Inflammatory macrophage (primary cell): ENCODE measurements at regions not wholly inside any gene's neighbourhood (a gene's known extent, or its start where the extent isn't known, plus 50 kb on each side); places are given as distances from the start of the nearest gene placed in this dataset.

Source experiments
- DNase-seq, 2 donors: peaks; one replicate each; pipeline ENCODE4 v3.0.0-alpha.2; 2020 to 2022

DNA sequence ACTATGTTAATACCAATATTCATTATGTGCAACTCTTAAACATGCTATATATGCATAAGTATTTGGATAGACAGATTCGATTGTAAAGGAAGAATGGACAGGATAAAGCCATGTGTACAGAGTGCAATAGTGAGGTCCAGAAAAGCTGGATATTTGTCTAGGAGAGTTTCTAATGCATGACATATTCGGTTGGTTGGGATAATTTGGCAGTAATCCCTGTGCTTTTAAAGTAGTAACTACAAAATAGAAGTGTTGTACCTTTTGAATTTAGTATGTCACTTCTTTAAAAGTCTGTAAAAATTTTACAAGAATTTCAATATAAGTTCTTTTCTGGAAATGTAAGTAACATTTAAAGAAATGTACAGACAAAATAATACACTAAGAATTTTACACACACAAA, 774.5 kb downstream of the USP25 start:
- no peak for DNase-seq

GRCh38 chr21:16504766-16505165, 775.0 kb downstream of the USP25 start:
- DNase-seq = no peak

DNA sequence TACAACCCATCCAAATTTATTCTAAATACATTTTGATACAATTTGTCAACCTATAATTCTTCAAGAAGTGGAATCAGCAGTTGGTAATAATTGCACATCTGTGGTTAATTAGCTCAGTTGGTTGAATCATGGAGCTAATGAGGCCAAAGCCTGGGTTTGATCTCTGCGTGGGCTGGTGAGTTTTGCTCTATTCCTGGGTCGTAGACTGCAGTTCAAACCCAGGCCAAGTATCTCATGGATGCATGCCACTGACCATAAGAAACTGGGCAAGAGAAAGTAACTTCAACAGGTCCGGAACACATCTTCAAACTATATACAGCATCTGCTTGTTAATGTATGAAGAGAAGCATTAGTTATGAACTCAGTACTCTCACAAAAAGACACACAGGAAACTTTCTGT, 779.7 kb downstream of the USP25 start:
- no peak for DNase-seq

GRCh38 chr21:16514316-16514715, 784.5 kb downstream of the USP25 start:
- DNase-seq = no peak

GRCh38 chr21:16517383-16517782, 787.6 kb downstream of the USP25 start:
- no peak for DNase-seq

- no peak for DNase-seq
Measured at GRCh38 chr21:16519036-16519435, 789.3 kb downstream of the USP25 start.

DNA sequence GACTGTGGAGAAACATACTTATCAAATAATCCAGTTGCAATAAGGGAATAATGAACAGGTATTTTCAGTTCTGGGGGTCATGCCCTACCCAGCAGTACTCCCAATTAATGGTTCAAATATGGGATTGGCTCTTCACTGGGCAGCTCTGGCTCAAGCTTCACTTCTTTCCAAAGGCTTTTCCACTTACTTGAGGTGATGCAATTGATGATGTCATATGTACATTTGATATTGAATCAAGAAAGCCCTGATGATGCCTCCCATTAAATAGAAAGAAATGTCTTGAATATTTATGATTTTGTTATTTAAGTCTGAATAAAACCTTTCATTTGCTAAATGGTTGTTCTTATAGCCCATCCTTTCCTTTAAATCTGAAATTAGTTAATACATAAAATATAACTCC, 789.9 kb downstream of the USP25 start:
- DNase-seq = no peak

DNA sequence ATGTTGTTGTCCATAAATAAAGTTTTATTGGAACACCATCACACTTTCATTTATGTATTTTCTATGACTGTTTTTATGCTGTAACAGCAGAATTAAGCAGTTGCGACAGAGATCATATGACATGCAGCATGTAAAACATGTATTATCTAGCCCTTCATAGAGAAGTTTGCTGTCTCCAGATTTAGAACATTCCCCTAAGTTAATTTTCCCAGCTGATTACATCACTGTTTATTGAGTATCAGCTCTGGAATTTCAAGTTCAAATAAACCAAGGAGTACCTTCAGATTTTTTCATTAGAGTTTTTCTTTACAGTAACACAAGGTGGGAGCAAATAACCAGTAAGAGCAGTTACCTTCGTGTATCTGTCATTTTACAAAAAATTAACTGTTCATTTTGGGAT, 792.8 kb downstream of the USP25 start:
- no peak for DNase-seq

DNA sequence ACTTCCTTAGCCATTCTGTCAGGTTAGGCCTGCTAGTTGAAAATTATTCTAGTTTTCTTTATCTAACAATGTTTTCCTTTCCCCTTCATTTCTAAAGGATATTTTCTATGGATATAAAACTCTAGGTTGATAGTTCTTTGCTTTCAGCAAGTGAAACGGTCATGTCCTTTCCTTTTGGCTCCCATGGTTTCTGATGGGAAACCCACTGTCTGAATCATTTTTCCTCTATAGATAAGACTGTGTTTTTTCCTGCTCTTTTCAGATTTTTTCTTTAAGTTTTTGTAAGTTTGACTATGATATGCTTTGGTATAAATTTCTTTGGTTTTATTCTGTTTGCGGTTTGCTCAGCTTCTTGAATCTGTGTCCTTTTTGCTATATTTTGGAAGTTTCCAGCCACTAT, 800.9 kb downstream of the USP25 start:
- DNase-seq = no peak

- no peak for DNase-seq
Measured at GRCh38 chr21:16532840-16533239, 803.1 kb downstream of the USP25 start.

DNA sequence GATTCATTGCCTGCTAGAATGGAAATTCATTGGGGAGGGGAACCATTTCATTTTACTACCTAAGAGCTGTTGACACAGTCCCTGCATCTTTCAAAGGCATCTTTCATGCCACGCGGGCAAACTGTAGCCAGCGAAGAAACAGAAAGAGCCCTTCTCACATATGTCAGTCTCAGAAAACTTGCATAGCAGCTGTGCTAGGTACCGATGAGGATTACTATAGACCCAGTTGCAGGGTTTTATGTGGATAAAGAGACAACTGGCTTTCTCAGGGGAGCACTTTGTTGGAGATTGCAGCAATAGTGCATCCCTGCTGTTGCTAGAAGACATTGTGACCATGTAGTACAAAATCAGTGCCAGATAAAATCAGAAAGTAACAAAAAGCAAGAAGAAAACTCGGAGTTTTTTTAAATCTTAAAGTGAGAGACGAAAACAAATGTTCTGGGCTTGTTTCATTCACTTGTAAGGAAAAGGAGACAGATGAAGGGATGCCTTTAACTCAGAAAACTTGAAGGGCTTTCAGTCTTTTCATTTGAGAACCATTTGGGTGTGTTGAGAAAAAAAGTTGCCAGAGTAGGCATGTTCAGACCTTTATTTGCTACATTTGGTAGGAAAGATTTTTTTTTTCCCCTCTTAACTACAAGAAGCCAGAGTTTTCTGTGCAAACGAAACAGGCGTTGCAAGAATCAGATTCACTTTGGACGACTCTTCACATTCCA, 804.1 kb downstream of the USP25 start:
- DNase-seq = no peak

GRCh38 chr21:16534408-16535101, 804.8 kb downstream of the USP25 start:
- no peak for DNase-seq

DNA sequence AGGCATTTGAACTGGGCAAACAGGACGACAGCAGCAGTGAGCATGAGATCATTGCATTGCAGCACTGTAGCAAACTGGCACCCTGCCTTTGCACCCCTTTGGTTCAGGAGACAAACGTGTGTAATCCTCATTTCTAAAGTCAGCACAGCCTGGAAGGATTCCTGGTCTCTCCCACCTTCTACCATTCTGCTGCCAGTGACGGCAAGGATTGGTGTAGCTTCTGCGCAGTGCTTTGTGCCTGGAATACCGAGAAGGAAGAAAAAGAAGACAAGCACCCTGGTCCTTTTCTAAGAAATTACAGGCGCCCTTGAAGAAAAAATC, 805.3 kb downstream of the USP25 start:
- DNase-seq = no peak

DNA sequence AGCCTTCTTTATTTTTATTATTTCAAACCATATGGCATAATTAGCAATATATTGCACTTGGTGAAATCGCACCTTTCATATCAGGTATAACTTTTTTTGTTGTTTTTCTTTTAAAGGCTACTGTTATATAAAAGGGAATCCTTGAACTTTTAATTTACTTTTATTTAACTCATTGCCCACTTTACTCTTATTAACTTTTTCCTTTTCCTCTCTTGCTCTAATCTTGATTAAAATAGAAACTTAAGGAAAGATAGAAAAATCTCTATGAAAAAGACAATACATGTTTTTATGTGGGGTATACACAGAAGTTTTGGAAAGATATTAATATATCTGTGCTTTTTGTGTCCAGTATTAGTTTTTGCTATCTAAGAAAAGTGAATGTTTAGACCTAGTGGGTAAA, 805.8 kb downstream of the USP25 start:
- DNase-seq = no peak

- no peak for DNase-seq
Measured at GRCh38 chr21:16536140-16536539, 806.4 kb downstream of the USP25 start.

GRCh38 chr21:16536643-16537434, 807.1 kb downstream of the USP25 start:
- DNase-seq = no peak

GRCh38 chr21:16537501-16537900, 807.7 kb downstream of the USP25 start:
- DNase-seq = no peak

- no peak for DNase-seq
Measured at GRCh38 chr21:16538405-16538804, 808.6 kb downstream of the USP25 start.

GRCh38 chr21:16538936-16539440, 809.2 kb downstream of the USP25 start:
- DNase-seq = no peak

GRCh38 chr21:16540966-16541727, 811.4 kb downstream of the USP25 start:
- no peak for DNase-seq

- no peak for DNase-seq
Measured at GRCh38 chr21:16550118-16550517, 820.3 kb downstream of the USP25 start.

DNA sequence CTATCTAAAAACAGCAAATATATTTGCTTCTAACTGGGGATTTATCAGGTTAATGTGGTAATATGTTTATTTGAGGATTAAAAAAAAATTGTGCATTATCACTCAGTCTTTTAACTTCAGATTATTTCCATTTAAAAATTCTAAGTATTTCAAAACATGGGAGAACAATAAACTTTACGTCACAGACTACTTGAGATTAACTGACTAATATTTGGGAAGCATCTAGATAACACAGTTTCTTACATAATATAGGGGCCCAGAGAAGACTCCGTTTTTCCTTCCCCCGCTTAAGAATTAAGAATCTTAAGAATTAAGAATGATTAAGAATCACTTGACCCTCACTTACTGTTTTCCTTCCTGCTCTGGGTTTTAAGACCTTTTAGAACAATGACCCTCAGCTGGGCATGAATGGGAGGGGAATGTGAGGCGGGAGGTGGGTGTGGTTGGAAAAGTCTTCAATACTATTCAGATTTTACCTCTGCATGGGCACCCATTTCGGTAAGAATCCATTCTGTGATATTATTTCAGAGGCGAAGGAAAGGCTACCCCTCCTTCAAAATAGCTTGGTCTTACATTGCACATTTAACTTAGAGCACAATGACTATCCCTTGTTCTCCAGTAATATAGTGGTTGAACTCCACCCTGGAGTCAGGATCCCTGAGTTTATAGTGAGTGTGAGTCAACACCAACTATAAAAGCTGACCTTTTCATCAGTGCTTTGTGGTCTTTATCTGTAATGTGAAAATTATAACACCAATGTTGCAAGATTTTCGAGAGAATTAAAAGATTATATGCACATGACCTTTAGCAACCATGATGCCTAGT, 821.3 kb downstream of the USP25 start:
- DNase-seq = no peak
